GM19328 (cell line): ENCODE measurements at regions not wholly inside any gene's neighbourhood (a gene's known extent, or its start where the extent isn't known, plus 50 kb on each side); places are given as distances from the start of the nearest gene placed in this dataset.

Experiments
- ATAC-seq: cut with Tn5 transposase; IDR thresholded peaks from one replicate; pipeline ENCODE4 v1.9.1; 2021; ENCODE audit warnings: mild to moderate bottlenecking, moderate library complexity; ENCODE audit not compliant: unreplicated experiment

DNA sequence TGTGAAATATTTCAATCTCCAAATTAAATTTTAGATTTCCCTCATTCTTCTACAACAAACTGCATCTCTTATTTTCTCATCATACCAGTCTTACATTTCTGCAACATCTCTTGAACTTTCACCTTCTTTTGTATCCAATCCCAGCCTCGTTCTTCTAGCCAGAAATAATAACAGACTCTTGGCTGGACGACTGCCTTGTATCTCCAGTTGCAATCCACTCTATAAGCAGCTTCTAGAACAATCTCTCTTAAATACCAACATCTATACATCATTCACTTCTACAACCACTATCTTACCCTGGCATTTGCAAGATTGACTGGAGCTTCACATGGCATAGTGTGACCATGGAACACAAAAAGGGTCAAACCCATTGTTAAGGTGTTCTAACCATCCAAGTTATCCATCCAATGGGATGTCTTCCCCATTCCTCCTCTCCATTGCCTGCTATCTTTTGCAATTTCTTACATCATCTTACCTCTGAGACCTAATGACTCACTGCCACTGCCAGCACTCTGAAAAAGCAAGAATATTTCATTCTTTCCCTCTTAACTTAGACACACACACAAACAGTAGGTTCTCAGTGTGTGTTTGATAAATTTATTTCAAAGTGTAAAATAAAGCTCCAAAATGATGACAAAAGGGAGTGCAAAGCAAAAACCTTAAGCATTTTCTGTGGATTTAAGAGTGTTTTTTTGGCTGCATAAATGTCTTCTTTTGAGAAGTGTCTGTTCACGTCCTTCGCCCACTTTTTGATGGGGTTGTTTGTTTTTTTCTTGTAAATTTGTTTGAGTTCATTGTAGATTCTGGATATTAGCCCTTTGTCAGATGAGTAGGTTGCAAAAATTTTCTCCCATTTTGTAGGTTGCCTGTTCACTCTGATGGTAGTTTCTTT, 145.6 kb downstream of the METTL4 start:
- ATAC-seq = no peak

DNA sequence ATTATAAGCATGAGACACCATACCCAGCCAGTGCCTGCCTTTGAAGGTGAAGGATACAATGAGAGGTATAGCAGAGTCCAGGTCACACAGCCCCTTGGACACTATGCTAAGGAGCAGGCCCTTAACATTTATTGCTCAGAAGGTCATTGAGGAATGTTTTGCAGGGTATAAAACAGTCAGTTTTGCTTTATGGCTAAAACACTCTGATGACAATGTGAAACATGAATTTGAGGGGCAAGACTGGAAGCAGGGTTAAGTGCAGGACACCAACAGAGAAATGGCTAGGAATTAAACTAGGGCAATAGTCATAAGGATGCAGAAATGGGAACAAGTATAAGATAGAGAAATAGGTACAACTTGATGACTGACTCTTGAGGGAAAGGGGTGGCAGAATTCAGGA, 141.1 kb downstream of the METTL4 start:
- no peak for ATAC-seq

DNA sequence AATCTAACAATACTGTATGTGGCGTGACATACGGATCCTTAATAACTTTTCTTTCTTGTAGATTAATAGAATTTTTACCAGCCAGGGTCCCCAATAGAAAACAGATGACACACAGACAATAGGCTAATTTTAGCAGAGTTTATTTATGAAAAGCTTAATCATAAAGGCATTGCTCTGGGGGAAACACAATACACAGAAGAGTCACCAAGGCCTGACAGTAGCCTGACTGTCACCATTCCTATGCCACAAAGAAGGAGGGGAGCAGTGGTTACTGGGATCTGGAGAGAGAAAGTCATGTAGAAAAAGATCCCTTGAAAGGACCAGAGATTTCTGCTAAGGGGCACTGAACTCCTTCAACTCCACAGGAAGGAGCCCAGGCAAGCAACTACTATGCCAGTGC, 139.5 kb downstream of the METTL4 start:
- no peak for ATAC-seq

GRCh38 chr18:2433366-2433765, 137.9 kb downstream of the METTL4 start:
- ATAC-seq = no peak

DNA sequence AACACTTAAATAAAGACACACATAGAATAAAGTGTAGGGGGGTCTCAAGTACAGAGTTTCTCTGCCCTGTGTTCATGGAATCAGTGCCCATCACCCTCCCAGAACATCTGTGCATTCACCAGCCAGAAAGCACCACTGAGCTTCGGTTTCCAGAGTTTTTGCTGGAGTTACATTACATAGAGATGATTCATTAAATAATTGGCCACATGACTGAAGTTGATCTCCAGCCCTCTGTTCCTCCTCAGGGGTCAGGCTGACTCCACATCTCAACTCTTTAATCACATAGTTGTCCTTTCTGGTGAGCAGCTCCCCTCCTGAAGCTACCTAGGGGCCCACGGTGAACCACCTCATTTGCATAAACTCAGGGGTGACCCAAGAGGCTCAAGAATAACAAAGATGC, 129.8 kb downstream of the METTL4 start:
- no peak for ATAC-seq

DNA sequence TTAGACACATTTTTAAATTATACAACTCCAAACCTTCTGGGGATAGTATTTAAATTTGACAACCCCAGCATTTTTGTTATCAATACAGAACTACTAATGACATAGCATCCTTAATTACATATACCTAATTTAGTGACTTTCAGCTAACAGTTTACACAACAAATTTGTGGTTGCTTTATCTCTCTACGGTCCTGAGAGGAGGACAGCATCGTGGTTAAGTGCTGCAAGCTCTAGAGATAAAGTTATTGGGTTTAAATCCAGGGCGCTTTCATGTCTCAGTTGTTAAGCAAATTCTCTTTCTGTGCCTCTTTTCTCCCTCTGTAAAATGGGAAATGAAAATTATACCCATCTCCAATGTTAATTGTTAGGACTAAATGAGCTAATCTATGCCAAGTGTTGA, 129.3 kb downstream of the METTL4 start:
- no peak for ATAC-seq

DNA sequence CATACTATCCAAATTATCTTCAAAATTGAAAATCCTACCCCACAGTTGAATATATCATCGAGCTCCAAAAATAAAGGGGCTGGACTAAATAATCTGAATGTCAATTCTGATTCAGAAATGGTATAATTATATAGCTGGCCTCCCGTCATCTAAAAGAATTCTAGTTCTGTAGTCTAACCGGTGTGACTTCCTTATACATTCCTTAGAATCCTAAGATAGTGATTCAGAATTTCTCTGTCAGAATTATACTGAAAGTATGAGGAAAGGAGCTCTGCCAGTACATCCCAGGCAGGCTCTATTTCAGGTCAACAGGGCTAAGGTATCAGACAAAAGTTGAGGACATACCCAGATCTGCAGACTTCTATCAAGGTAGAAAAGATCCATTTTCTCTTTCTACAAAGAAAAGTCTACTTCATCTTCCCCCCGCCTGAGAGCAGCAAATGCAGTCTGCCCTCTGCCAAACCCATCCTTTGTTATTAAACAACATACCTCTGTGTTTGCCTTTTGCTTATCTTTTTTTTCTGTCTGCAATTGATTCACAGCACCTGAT, 128.5 kb downstream of the METTL4 start:
- no peak for ATAC-seq

DNA sequence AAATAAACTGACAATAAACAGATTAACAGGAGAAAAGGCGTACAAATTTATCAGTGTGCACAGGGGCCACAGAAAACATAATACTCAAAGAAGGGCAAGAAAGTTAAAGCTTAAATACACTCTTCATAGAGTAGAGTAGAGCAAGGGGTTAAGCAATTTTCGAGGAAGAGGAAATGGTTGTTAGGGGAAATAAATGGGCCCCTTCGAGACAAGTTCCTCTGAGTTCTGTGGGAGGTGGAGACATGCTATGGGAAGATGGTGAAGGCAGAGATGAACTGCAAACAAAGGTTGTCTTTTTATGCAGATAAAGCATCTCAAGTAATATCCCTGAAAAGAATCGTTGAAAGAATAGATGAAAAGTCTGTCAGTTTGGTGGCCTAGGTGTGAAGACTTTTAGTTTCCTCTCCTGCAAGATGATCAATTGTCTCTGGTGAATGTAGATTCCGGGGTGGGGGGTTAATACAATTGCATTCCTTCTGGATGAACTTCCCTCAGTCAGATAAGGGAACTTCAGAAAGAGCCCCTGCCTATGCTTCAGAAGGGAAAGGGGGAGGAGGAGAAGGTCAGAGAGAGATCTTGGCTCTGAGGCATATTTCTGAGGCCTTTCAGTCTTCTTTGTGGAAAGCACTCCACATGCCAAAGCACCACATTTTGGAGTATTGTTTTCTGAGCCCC, 127.0 kb downstream of the METTL4 start:
- ATAC-seq = no peak

DNA sequence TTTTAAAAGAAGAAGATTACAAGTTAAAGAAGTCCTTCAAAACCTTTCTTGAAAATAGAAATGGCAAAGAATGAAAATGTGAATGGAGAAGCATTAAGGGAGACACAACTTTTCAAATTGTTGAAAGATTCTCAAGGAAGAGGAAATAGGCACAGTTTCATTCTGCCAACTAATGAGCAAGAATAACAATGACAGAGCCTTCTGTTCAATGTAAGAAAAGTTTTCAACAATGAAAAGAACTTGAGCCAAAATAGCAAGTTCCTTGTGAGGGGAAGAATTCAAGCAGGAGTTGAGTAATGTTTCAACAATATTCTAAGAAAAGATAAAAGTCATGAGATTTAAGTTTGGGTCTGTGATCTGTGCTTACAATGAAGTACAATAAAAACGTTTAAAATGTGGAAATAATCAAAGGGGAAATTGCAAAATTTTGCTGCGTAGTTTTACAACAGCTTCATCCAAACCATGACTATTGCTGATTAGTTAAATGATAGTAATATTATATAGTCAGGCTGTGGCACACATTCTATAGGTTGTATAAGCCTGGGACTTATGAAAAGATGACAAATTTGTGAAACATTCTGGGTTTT, 122.6 kb downstream of the METTL4 start:
- no peak for ATAC-seq

- no peak for ATAC-seq
These were observed 119.7 kb downstream of the METTL4 start for GRCh38 chr18:2451556-2451955.

DNA sequence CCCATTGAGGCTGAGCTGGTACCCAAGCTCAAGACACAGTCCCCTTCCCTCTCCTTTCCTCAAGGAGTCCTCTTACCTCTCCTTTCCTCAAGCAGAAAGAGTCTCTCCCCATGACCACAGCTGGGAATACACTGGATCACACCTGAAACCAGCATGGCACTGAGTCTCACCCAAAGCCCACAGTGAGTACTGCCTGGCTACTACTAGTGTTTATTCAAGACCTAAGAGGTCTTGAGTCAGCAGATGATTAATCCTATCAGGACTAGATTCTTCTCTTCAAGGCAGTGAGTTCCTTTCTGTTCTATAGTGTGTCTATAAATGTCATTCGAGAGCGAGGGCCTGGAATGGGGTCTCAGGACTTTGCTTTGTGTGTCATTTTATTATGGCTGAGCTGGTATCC, 111.4 kb downstream of the METTL4 start:
- ATAC-seq = no peak

GRCh38 chr18:2466978-2467377, 104.3 kb downstream of the METTL4 start:
- ATAC-seq = no peak

DNA sequence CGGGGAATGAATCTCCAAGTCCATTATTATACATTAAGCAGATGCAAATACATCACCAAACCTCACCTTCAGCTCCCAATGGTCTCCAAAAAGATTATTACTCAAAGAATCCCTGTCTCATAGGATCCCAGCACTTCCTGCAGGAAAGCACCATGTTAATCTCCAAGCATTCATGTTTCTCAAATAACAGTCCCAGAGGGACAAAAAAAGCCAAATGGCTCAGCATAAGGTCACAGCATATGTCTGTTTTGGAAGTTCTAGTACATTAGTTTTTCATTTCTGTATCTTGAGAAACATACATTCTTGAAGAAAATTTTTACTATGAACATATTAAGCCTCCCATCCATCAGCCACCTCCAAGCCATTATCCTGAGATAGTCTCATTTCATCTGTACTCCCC, 103.3 kb downstream of the METTL4 start:
- ATAC-seq = no peak

DNA sequence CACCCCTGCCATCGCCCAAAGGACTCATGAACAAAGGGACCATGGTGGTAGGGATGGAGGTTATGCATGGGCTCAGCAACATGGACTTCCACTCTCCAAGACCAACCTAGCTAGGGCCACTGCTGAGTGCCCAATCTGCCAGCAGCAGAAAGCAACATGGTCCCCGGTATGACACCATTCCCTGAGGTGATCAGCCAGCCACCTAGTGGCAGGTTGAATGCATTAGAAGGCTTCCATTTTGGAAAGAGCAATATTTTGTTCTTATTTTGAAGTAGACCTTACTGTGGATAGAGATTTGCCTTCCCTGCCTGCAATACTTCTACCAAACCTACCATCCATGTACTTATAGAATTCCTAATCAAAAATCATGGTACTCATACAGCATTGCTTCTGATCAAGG, 99.8 kb downstream of the METTL4 start:
- ATAC-seq = no peak

- ATAC-seq = no peak
These were observed 92.6 kb downstream of the METTL4 start for GRCh38 chr18:2478662-2479061.

GRCh38 chr18:2480536-2480935, 90.8 kb downstream of the METTL4 start:
- no peak for ATAC-seq

DNA sequence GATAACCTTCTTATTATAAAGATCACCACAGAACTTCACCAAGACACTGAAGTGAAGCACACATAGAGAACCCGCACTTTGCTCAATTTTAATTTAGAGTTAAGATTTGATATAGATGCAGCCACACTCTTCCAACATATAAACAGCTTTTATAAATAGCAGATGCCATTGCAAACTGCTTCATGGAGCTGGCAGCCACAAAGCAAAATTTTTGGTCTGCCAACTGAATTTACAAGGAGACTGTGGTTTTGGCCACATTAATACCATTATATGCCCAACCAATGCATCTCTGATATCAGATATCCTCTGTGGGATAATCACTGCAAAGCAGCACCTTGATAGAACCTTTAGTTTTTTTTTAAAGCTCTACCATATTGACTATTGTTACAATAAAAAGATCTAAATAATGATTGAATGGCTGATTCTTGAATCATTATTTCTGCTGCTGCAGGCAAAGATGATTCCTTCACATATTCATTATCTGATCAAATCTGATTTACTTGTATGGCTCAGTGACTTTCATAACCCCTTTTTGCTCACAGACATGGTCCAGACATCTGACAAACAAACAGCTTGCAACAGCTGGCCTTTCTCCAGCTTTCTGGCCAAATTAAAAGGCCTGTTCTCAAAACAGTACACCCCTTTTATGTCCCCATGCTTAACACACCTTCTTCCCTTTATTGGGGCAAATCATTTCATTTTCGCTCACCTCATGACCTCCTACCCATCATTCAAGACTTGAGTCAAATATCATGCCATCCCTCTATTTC, 88.4 kb downstream of the METTL4 start:
- ATAC-seq = no peak

GRCh38 chr18:2485983-2486382, 85.3 kb downstream of the METTL4 start:
- ATAC-seq = no peak

- no peak for ATAC-seq
These were observed 84.9 kb downstream of the METTL4 start for GRCh38 chr18:2486426-2486825.
